ENCODE measurements at regions not wholly inside any gene's neighbourhood (a gene's known extent, or its start where the extent isn't known, plus 50 kb on each side); places are given as distances from the start of the nearest gene placed in this dataset.

- DNase-seq = peak; percentile 56
Measured at GRCh38 chr9:88936132-88936531, 55.1 kb upstream of the S1PR3 start.

GRCh38 chr9:88936668-88937067 lies 54.6 kb upstream of the S1PR3 start:
- DNase-seq = no peak

- no peak for DNase-seq
Measured at GRCh38 chr9:88937248-88937647, 54.0 kb upstream of the S1PR3 start.

GRCh38 chr9:88938189-88938588 lies 53.1 kb upstream of the S1PR3 start:
- no peak for DNase-seq
